D341Med (cell line): ENCODE measurements at regions not wholly inside any gene's neighbourhood (a gene's known extent, or its start where the extent isn't known, plus 50 kb on each side); places are given as distances from the start of the nearest gene placed in this dataset.

ENCODE experiments used
- DNase-seq: peaks from one replicate; pipeline ENCODE4 v3.0.0; 2012; ENCODE audit warnings: low spot score

DNA sequence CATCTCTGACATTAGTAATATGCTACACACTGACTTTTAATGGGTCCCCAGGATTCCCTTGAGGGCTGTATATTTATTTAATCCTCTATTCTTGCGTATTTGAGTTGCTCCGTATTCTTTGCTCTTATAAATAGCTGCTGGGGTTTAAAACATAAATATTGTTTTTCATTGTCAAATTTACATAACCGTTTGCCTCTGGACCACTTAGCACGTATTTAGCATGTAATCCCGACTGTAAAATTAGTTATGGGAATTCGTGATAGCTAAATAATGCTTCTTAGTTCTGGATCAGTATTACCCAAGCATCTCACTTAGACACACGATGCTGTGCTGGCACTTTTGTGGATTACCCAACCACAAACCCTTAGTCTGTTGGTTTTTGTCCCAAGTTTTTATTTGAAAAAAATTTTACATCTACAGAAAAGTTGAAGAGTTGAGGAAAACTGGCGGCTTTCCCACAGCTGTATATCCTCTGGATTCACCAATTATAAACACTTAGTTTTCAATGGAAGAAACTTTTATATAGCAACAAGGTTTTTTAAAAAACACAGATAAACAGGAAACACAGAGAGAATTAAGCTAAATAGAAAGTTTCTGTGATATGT is 296.8 kb upstream of the TPM1 start:
- no peak for DNase-seq

DNA sequence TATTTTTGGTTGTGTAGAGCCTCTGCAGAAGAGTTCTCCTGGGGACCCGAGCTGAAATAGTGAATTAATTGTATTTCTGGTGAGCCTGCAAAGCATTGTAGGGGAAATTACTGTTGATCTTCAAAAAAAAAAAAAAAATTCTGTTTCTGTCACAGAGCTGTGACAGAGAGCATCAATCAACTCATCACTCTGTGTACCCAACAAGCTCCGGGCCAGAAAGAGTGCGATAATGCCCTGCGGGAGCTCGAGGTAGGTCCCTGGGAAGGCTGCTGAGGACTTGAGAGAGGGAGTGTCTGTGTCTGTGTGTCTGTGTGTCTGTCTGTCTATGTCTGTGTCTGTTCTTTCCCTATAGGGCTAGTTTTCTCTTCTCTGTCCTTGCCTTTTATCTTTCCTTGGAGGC is 294.4 kb upstream of the TPM1 start:
- no peak for DNase-seq

DNA sequence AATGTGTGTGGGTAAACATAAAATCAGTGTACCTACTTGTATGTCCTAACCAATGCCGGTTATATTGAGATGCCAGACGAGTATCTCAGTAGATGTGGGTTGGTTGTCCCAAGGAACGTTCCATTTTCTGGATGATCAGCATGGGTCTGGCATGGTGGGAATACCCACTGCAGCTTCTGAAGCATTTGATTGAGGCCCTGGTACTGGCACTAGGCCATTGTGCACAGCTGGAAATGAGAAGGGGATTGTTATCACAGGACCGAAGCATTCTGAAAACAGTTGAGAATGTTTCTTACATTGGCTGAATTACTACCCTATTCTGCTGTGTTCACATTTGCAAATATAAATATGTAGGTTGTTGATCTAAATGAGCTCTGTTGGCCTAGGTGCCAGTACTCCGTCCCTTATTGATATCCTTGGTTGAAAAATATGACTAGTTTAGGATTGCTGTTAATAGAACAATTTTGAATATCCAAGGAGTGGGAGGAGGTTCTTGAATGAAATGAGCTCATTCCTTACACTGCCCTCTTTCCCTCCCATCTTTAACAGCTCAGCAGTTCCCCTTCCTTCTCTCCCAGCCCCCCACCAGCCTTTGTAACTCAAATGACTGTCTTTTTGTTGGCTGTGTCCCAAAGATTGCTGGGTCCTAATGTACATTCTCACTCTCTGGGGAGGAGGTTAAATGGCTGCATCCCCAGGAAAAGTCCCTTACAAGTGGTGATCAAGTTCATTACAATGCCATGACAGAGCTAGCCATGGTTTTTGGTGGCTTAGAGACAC is 293.3 kb upstream of the TPM1 start:
- no peak for DNase-seq

DNA sequence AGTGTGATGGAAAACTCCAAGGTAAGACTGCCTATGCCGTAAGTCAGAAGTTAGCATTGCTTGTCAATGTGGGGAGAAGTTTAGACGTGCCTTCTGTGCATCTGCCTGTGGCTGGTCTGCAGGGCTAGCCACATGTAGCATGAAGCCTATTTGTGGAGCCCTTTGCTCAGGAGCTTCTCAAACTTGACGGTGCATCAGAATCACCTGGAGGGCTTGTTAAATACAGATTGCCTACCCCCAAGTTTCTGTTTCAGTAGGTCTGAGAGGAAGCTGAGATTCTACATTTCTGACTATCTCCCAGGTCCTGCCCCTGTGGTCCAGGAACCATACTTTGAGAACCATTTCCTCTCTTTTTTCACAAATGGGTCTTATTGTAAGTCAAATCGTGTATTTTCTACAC is 292.1 kb upstream of the TPM1 start:
- DNase-seq = no peak

DNA sequence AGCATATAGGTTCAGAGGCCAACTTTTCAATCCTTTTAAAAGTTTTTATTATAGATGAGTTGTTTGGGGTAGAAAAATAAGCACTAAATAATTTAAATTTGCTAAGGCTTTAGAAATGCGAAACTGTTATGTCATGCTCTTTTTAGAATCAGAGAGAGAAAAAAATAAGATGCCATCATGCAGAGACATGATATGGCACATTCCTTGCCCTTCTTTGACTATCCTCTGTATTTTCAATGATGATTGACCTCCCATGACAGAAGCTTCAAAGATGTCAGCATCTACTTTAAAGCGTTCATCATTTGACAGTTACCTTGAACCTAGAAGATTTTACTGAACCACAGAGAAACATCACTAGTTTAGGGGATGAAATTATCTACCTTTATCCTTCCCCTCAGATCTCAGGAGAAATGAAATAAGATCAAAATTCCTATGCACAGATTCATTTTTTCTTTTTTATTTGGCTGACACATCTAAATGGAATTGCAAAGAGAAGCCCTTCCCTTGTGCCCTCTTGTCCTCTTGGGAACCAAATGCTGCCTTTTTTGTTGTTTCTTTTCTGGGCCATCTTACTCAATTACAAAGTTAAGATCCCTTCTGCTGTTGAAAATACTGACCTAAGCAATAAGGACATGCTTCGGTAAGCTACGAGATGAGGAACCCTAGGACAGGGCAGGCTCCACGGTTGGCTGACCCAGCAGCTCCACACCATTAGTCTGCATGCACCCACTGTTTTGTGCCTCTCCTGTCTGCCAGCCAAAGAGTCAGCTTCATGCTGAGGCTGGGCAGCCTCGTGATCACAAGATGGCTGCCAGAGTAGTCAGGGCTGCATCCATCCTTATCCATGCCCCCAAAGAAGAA is 289.7 kb upstream of the TPM1 start:
- no peak for DNase-seq

GRCh38 chr15:62753518-62754221 is 288.9 kb upstream of the TPM1 start:
- no peak for DNase-seq

DNA sequence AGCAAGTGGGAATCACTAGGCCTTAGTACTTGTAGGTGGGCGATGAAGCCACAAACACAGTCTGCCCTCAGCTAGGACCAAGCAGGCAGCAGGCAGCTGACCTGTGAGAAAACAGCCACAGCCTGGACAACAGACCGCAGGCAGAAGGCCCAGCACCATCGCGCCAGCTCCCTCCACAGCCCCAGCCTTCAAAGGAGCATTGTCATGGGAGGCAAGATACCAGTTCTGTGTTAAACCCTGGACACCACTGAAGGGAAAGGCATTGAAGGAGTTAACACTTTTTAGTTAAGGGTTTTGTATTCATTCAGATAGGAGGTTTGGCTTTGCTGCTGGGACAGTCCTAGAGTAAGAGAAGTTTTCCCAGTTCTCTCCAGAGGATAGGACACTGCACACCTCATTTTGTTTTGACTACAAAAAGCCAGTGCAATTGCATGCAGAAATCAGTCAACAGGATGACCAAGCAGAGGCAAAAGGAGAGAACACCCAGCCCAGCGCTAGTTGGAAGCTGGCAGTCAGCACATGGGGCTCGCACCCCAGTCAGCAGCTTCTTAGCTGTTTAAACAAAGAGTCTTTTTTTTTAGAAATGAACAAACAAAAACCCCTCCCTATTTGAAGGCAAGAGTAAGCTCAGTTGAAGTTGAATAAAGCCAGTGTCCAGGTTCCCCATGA is 286.1 kb upstream of the TPM1 start:
- no peak for DNase-seq

DNA sequence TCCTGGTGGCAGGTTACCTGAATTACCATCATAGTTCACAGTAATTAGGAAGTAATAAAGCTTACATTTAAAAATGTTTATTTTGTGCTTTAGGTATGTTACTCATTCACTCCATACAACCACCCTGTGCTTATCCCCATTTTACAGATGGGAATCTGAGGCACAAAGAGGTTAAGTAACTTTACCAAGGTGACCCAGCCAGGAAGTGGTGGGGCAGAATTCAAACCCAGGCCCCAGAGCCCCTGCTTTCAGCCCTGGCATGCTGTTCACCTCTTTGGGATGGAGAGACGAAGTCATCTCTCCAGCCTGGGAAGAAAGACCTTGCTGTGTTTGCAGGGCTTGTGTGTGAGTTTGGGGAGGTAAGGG is 285.6 kb upstream of the TPM1 start:
- no peak for DNase-seq

DNA sequence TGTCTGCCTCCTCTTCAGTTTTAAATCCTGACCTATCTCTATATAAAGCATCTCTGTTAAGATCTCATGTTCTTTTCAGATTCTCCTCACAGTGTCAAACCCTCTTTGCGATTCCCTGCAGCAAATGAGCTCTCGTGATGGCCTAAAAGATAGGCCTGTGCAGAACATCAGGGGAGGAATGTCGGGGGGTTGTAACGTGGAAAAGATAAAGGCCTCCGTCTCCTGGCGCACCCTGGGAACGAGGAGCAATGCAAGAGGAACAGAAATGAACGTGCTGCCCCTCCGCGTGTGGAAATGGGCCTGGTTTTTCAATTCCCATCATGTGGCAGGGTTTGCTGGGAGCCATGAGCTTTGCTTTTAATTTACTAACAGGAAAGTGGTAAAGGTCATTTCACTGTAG is 285.0 kb upstream of the TPM1 start:
- DNase-seq = no peak

DNA sequence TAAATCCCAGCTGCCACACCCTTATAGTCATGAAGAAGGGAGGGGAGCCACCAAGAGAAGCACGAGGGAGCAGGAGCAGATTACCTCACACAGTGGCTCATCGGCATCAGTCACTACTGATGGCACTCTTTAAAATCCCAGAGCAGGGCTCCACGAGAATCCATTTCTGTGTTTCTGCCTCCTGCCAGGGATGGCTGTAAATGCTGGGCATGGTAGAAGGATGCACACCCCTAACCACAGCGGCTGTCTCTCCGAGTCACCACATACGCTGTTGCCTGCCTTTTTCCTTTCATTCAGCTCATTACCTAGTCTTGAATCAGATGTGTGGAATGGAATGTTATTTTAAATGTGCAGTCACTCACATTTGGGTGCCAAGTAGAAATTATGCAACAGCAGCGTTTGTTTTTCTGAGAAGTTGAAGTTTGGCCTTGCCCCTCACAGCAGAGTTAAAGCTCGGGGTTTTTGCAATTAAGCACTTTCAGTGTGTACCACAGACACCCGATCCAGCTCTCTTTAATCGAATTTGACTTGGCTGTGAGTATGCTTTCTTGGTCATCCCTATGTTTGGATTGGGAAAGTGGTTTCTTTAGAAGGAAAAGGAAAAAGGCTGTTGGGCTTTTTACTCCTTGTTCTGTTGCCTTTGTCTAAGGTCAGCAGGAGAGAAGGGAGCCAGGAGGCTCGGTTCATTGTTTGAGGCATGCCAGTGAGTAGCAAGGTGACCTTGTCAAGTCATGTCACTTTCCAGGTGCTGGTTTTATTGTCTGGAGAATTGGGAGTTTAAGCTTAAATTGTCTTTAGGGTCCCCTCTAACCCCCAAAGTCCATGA is 284.2 kb upstream of the TPM1 start:
- no peak for DNase-seq

DNA sequence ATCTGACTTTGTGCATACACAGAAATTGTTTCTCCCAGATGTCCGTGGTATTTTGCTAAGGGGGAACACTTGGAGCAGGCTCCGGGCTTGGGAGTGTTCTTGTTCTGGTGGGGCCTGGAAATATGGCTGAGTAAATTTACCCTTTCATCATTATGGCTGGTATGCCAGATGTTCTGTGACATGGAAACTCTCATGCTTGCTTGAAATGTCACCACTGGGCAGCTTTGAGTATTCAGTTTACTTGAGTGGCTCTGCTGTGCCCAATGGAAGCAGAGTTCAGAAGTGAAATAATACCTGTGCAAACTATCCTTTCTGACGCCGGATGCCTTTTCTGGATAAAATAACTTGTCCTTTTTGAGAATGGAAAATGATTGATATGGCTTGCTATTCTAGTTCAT is 283.6 kb upstream of the TPM1 start:
- no peak for DNase-seq

GRCh38 chr15:62760538-62760937 is 282.0 kb upstream of the TPM1 start:
- DNase-seq = no peak

GRCh38 chr15:62765916-62766315 is 276.6 kb upstream of the TPM1 start:
- DNase-seq = no peak

GRCh38 chr15:62766599-62766998 is 275.9 kb upstream of the TPM1 start:
- no peak for DNase-seq

- DNase-seq = no peak
Observed at GRCh38 chr15:62769604-62770003, 272.9 kb upstream of the TPM1 start.

- DNase-seq = no peak
Observed at GRCh38 chr15:62770111-62770660, 272.4 kb upstream of the TPM1 start.

GRCh38 chr15:62770752-62771151 is 271.8 kb upstream of the TPM1 start:
- no peak for DNase-seq

GRCh38 chr15:62771234-62771633 is 271.3 kb upstream of the TPM1 start:
- no peak for DNase-seq

DNA sequence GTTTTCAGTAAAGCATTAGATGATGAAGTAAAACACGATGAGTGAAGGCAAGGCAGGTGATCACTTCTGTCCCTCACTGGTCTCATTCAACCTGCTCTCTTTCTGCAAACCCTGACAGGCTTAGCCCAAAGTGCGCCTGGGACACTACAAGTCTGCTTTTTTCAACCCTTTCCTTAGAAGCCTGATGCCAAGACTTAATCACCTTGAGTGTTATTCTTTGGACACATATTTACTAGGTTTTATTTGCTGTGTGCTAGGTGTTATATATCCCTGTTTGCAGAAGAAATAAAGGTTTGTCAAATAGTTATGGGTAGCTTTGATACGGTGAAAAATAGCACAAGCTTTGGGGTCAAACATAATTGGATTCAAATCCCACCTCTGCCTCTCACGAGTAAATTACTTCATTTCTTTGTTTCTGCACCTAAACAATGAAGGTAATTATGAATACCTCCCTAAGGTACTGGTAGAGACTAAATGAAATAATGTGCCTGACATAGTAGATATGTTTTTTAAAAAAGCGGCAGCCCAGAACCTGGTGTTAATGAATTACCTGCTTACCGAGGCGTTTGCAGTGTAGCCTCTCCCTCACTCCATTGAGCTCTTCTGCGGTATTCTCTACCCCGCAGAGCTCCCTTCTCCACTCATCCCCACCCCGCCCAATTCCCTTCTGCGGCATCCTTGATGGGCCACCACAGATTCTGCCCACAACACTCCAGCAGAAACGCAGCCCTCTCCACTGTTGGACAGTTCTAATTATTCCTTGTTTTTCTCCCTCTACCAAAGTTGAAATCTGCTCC is 269.0 kb upstream of the TPM1 start:
- no peak for DNase-seq

GRCh38 chr15:62775932-62776331 is 266.6 kb upstream of the TPM1 start:
- no peak for DNase-seq
